ENCODE measurements at regions not wholly inside any gene's neighbourhood (a gene's known extent, or its start where the extent isn't known, plus 50 kb on each side); places are given as distances from the start of the nearest gene placed in this dataset.
A peak's percentile ranks its signal among the peaks of the same experiment; 100 is the strongest.
"Not testable (repeated sequence)": the region's sequence is repeated elsewhere in the genome, so short reads cannot be mapped to it uniquely, and the experiment has no call there.

GRCh38 chr6:53446151-53446550 is 97.4 kb upstream of the ELOVL5 start:
- no peak for DNase-seq

GRCh38 chr6:53441761-53442160 is 93.0 kb upstream of the ELOVL5 start:
- no peak for DNase-seq

- peak; percentile 19 for DNase-seq
Observed at GRCh38 chr6:53441035-53441493, 92.3 kb upstream of the ELOVL5 start.

GRCh38 chr6:53440336-53440945 is 91.7 kb upstream of the ELOVL5 start:
- no peak for DNase-seq

- no peak for DNase-seq
Observed at GRCh38 chr6:53439556-53439955, 90.8 kb upstream of the ELOVL5 start.

- DNase-seq = peak; percentile 15
Observed at GRCh38 chr6:53437557-53438202, 88.9 kb upstream of the ELOVL5 start.

- DNase-seq = no peak
Observed at GRCh38 chr6:53436526-53437303, 88.0 kb upstream of the ELOVL5 start.

GRCh38 chr6:53433951-53434285 is 85.2 kb upstream of the ELOVL5 start:
- DNase-seq = no peak

- DNase-seq = no peak
Observed at GRCh38 chr6:53433261-53433950, 84.7 kb upstream of the ELOVL5 start.

- DNase-seq = no peak
Observed at GRCh38 chr6:53432318-53433161, 83.8 kb upstream of the ELOVL5 start.

- no peak for DNase-seq
Observed at GRCh38 chr6:53431704-53432103, 83.0 kb upstream of the ELOVL5 start.

- DNase-seq = no peak
Observed at GRCh38 chr6:53429401-53429800, 80.7 kb upstream of the ELOVL5 start.

GRCh38 chr6:53428886-53429285 is 80.1 kb upstream of the ELOVL5 start:
- no peak for DNase-seq

GRCh38 chr6:53426667-53427270 is 78.0 kb upstream of the ELOVL5 start:
- DNase-seq = no peak

GRCh38 chr6:53426117-53426516 is 77.4 kb upstream of the ELOVL5 start:
- DNase-seq = no peak

GRCh38 chr6:53424976-53425718 is 76.4 kb upstream of the ELOVL5 start:
- no peak for DNase-seq

GRCh38 chr6:53424300-53424699 is 75.5 kb upstream of the ELOVL5 start:
- DNase-seq = no peak

GRCh38 chr6:53423560-53423959 is 74.8 kb upstream of the ELOVL5 start:
- not testable (repeated sequence) for DNase-seq

- no peak for DNase-seq
Observed at GRCh38 chr6:53419026-53419425, 70.3 kb upstream of the ELOVL5 start.

- DNase-seq = no peak
Observed at GRCh38 chr6:53418288-53418687, 69.5 kb upstream of the ELOVL5 start.

- no peak for DNase-seq
Observed at GRCh38 chr6:53417141-53417540, 68.4 kb upstream of the ELOVL5 start.

All from activated CD4-positive, alpha-beta T cell treated with anti-CD3 and anti-CD28 coated beads for 48 hours (primary cell).